GM20000 (cell line): ENCODE measurements at regions not wholly inside any gene's neighbourhood (a gene's known extent, or its start where the extent isn't known, plus 50 kb on each side); places are given as distances from the start of the nearest gene placed in this dataset.

Source experiments
- DNase-seq: peaks from one replicate; pipeline ENCODE4 v3.0.0; 2012; ENCODE audit warnings: low spot score
- CTCF ChIP-seq: IDR thresholded peaks from 2 replicates; pipeline ENCODE4 v1.5.1; 2012; ENCODE audit warnings: mild to moderate bottlenecking, control low read depth; ENCODE audit errors: extremely low read depth, missing control alignments

- DNase-seq = no peak
- TF ChIP-seq CTCF = no peak
Measured at GRCh38 chr16:74183601-74184360, 112.8 kb upstream of the PSMD7 start.

GRCh38 chr16:74169687-74170376 lies 126.8 kb upstream of the PSMD7 start:
- peak; percentile 7 for DNase-seq
- TF ChIP-seq CTCF = no peak

GRCh38 chr16:74169066-74169465 lies 127.5 kb upstream of the PSMD7 start:
- DNase-seq = no peak

GRCh38 chr16:74168445-74168844 lies 128.2 kb upstream of the PSMD7 start:
- TF ChIP-seq CTCF = no peak
- no peak for DNase-seq

More at GRCh38 chr16:74169066-74169465, 127.5 kb upstream of the PSMD7 start:
- TF ChIP-seq CTCF = no peak

- TF ChIP-seq CTCF = no peak
- DNase-seq = no peak
Measured at GRCh38 chr16:74166456-74166855, 130.2 kb upstream of the PSMD7 start.

GRCh38 chr16:74165566-74166080 lies 131.0 kb upstream of the PSMD7 start:
- no peak for DNase-seq
- TF ChIP-seq CTCF = no peak

GRCh38 chr16:74160759-74161158 lies 135.9 kb upstream of the PSMD7 start:
- DNase-seq = no peak
- TF ChIP-seq CTCF = no peak
